GM18909 (cell line): ENCODE measurements at regions not wholly inside any gene's neighbourhood (a gene's known extent, or its start where the extent isn't known, plus 50 kb on each side); places are given as distances from the start of the nearest gene placed in this dataset.

Source experiments
- ATAC-seq: cut with Tn5 transposase; IDR thresholded peaks from one replicate; pipeline ENCODE4 v1.9.1; 2021; ENCODE audit warnings: mild to moderate bottlenecking; ENCODE audit not compliant: unreplicated experiment, poor library complexity

DNA sequence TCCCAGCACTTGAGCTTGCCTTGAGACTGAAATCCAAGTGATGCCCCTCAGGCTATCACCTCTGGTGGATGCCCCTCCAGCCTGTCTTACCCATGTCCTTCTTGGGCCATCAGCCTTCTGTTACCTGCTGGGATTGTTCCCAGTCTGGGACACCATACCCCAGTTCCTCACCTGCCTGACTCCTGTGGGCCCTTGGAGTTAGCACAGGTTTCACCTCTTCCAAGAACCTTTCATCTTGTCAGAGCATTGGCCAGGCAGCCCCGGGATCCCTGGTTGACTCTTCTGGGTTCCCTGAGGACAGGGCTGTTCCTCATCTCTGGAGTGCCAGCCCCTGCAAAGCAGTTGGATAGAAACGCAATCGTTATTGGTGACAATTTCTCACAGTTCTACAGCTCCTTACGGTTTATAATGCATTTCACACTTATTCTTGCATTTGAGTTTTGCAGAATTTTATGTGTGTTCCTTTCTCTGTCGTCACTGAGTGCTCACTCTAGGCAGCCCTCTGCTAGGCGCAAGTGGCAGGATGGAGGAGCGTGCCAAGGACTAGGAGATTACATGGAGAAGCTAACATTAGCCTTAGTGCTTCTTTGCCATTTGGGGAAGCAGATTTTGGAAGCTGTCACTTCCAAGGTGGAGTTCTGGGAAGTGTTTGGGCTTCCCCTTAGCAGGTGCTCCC, 139.7 kb downstream of the DDX1 start:
- no peak for ATAC-seq

- peak; percentile 5 for ATAC-seq
Measured at GRCh38 chr2:15731889-15732271, 140.2 kb downstream of the DDX1 start.

DNA sequence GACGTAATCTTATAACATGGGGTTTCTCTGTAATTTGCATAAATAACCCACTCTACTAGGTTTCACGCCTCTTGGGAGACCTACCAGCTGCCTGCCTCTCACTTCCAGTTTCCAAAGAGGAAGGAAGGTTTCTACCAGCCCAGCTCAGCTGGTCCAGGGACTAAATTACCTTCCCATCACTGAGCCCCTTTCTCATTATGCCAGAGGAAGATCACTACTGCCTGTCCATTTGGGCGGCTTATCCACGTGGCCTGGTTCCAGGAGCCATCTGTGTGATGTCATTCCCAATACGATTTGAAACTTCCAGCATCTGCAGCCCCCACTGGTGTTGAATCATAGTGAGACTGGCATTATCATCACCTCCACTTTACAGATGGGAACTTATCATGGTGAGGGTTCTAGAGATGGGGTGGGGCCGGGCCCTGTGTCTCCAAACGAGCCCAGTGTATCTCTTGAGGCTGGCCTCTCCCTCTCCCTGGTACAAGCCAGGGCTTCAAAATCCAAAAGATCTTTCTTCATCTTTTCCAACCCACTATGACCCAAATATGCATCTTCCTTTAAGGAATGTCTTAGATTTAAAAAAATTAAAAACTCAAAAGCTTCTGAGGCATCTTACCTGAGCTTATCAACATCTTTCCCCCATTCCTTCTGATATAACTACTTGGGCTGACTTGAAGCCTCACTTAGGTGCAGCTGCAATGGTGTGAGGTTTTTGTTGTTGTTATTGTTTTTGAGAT, 140.8 kb downstream of the DDX1 start:
- peak; percentile 95 for ATAC-seq

- ATAC-seq: no peak
Measured at GRCh38 chr2:15733867-15734673, 142.4 kb downstream of the DDX1 start.

GRCh38 chr2:15734674-15735483, 143.2 kb downstream of the DDX1 start:
- no peak for ATAC-seq

GRCh38 chr2:15735484-15736326, 144.0 kb downstream of the DDX1 start:
- no peak for ATAC-seq

GRCh38 chr2:15736396-15737180, 144.9 kb downstream of the DDX1 start:
- ATAC-seq: no peak

GRCh38 chr2:15737314-15738224, 145.9 kb downstream of the DDX1 start:
- no peak for ATAC-seq

GRCh38 chr2:15738225-15738546, 146.5 kb downstream of the DDX1 start:
- ATAC-seq: no peak

DNA sequence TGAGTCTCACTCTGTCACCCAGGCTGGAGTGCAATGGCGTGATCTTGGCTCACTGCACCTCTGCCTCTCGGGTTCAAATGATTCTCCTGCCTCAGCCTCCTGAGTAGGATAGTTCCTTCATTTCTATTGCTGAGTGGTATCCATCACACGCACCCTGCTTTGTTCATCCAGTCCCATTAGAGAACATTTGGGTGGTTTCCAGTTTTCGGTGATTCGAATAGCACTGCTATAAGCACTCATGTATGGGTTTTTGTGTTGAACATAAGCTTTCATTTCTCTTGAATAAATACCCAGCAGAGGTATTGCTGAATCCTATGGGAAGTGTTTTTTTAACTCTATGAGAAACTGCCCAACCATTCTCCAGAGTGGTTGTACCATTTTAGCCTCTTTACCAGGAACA, 147.3 kb downstream of the DDX1 start:
- ATAC-seq: no peak

DNA sequence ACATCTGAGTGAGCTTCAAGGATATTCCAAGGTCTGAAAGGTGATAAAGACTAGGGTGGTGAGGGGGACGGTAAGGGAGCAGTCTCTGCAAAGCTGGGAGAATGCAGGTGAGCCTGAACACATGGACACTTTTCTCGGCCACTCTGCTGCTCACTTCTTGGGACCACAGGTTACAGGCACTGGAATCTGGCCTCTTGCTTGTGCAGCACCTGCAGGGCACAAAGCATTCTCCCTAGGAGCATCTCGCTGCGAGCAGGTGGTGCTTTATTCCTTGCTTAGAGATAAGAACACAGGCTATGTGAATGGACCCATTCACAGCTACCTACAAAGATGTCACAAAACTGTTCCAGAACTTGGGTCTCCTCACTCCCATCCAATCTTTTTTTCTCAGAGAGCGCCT, 153.2 kb downstream of the DDX1 start:
- no peak for ATAC-seq

GRCh38 chr2:15745350-15745749, 153.7 kb downstream of the DDX1 start:
- ATAC-seq: no peak

GRCh38 chr2:15745907-15746702, 154.4 kb downstream of the DDX1 start:
- ATAC-seq: no peak

GRCh38 chr2:15746703-15747550, 155.3 kb downstream of the DDX1 start:
- ATAC-seq: no peak

DNA sequence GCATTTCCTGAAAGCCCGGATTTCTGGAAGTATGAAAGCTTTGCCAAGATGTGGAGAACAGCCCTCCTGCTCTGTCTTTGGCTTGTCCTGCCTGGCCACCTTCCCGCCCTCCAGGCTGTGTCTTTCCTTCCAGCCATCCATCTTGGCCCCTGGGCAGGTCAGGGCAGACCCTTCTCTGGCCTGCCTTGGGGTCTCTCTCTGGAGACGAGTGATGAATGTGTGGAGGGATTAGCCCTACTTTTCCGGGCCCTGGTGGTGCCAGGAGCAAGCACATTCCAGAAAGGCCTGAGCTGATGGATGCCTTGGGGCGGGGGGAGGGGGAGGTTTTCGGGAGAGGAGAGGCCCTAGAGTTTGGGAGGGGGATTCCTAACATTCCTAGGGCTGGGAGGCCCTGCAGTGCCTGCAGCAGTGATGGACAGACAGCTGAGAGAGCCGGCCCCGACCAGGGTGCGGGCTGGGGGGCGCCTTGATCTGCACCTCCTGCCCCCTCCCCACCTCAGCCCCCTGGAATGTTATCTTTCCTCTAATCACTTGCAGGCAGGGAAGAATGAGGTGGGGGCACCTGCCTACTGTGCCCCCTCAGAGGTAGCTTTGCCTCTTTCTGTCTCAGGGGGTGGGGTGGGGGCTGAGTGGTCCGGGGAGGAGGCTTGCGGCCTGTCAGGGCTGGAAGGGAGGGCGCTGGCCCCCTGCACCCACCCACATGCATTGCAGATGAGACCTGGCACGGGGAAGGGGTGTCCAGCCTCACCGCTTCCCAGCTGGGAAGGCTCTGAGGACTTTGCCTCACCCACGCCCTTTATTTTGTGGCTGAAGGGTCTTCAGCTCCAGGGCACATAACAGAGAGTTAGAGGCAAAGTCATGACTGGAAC, 156.2 kb downstream of the DDX1 start:
- ATAC-seq: no peak
